ENCODE measurements at regions not wholly inside any gene's neighbourhood (a gene's known extent, or its start where the extent isn't known, plus 50 kb on each side); places are given as distances from the start of the nearest gene placed in this dataset.

GRCh38 chr2:22530131-22530530 lies 854.8 kb upstream of the KLHL29 start:
- Histone ChIP-seq H3K9me3 (ENCODE audit: control insufficient read depth, insufficient read depth, low read depth, low read length) (no peaks in the 10 kb centered on the region), H3K4me1 (ENCODE audit: control insufficient read depth, insufficient read depth, low read length) (no peaks in the 10 kb centered on the region), H3K4me3 (ENCODE audit: low read depth, low read length) (no peak overlapping the region), H3K9ac (ENCODE audit: low read length) (no peak overlapping the region), H3K27me3 (ENCODE audit: control insufficient read depth, insufficient read depth, low read length) (no peaks in the 10 kb centered on the region), H3K36me3 (ENCODE audit: control insufficient read depth, insufficient read depth, low read length) (no peaks in the 10 kb centered on the region), H3K27ac (ENCODE audit: low read depth, low read length) (no peak overlapping the region)

- Histone ChIP-seq H3K27ac (ENCODE audit: low read depth, low read length) (no peak overlapping the region), H3K9ac (ENCODE audit: low read length) (no peak overlapping the region), H3K27me3 (ENCODE audit: control insufficient read depth, insufficient read depth, low read length) (no peaks in the 10 kb centered on the region), H3K9me3 (ENCODE audit: control insufficient read depth, insufficient read depth, low read depth, low read length) (peaks cover 6% of the 10 kb centered on the region; the same call in 1 of the 2 replicates), H3K36me3 (ENCODE audit: control insufficient read depth, insufficient read depth, low read length) (no peaks in the 10 kb centered on the region), H3K4me3 (ENCODE audit: low read depth, low read length) (no peak overlapping the region), H3K4me1 (ENCODE audit: control insufficient read depth, insufficient read depth, low read length) (no peaks in the 10 kb centered on the region)
These were observed 848.8 kb upstream of the KLHL29 start for GRCh38 chr2:22536133-22536532.

GRCh38 chr2:22554453-22554852 lies 830.5 kb upstream of the KLHL29 start:
- H3K4me3 ChIP-seq (ENCODE audit: low read depth, low read length), result no peak overlapping the region
- no peak overlapping the region for H3K27ac ChIP-seq (ENCODE audit: low read depth, low read length)
- no peak overlapping the region for H3K9ac ChIP-seq (ENCODE audit: low read length)
- H3K9me3 ChIP-seq (ENCODE audit: control insufficient read depth, insufficient read depth, low read depth, low read length), result peaks cover 6% of the 10 kb centered on the region; the same call in 1 of the 2 replicates
- H3K4me1 ChIP-seq (ENCODE audit: control insufficient read depth, insufficient read depth, low read length), result no peaks in the 10 kb centered on the region
- H3K36me3 ChIP-seq (ENCODE audit: control insufficient read depth, insufficient read depth, low read length), result no peaks in the 10 kb centered on the region
- H3K27me3 ChIP-seq (ENCODE audit: control insufficient read depth, insufficient read depth, low read length), result no peaks in the 10 kb centered on the region

GRCh38 chr2:22557406-22557805 lies 827.6 kb upstream of the KLHL29 start:
- Histone ChIP-seq H3K4me3 (ENCODE audit: low read depth, low read length) (no peak overlapping the region), H3K9ac (ENCODE audit: low read length) (no peak overlapping the region), H3K27ac (ENCODE audit: low read depth, low read length) (no peak overlapping the region), H3K9me3 (ENCODE audit: control insufficient read depth, insufficient read depth, low read depth, low read length) (no peaks in the 10 kb centered on the region), H3K4me1 (ENCODE audit: control insufficient read depth, insufficient read depth, low read length) (no peaks in the 10 kb centered on the region), H3K27me3 (ENCODE audit: control insufficient read depth, insufficient read depth, low read length) (no peaks in the 10 kb centered on the region), H3K36me3 (ENCODE audit: control insufficient read depth, insufficient read depth, low read length) (no peaks in the 10 kb centered on the region)

GRCh38 chr2:22560021-22560420 lies 825.0 kb upstream of the KLHL29 start:
- Histone ChIP-seq H3K36me3 (ENCODE audit: control insufficient read depth, insufficient read depth, low read length) (no peaks in the 10 kb centered on the region), H3K9me3 (ENCODE audit: control insufficient read depth, insufficient read depth, low read depth, low read length) (no peaks in the 10 kb centered on the region)

GRCh38 chr2:22579341-22579740 lies 805.6 kb upstream of the KLHL29 start:
- peaks cover 27% of the 10 kb centered on the region for H3K9me3 ChIP-seq (ENCODE audit: control insufficient read depth, insufficient read depth, low read depth, low read length)
- H3K27me3 ChIP-seq (ENCODE audit: control insufficient read depth, insufficient read depth, low read length), result no peaks in the 10 kb centered on the region
- H3K4me1 ChIP-seq (ENCODE audit: control insufficient read depth, insufficient read depth, low read length), result no peaks in the 10 kb centered on the region
- H3K4me3 ChIP-seq (ENCODE audit: low read depth, low read length), result no peak overlapping the region
- H3K36me3 ChIP-seq (ENCODE audit: control insufficient read depth, insufficient read depth, low read length), result no peaks in the 10 kb centered on the region
- H3K27ac ChIP-seq (ENCODE audit: low read depth, low read length), result no peak overlapping the region
- no peak overlapping the region for H3K9ac ChIP-seq (ENCODE audit: low read length)

More at GRCh38 chr2:22560021-22560420, 825.0 kb upstream of the KLHL29 start:
- Histone ChIP-seq H3K27ac (ENCODE audit: low read depth, low read length) (no peak overlapping the region), H3K9ac (ENCODE audit: low read length) (no peak overlapping the region), H3K4me1 (ENCODE audit: control insufficient read depth, insufficient read depth, low read length) (no peaks in the 10 kb centered on the region), H3K4me3 (ENCODE audit: low read depth, low read length) (no peak overlapping the region), H3K27me3 (ENCODE audit: control insufficient read depth, insufficient read depth, low read length) (no peaks in the 10 kb centered on the region)

GRCh38 chr2:22582107-22582506 lies 802.9 kb upstream of the KLHL29 start:
- Histone ChIP-seq H3K4me1 (ENCODE audit: control insufficient read depth, insufficient read depth, low read length) (no peaks in the 10 kb centered on the region), H3K4me3 (ENCODE audit: low read depth, low read length) (no peak overlapping the region), H3K9me3 (ENCODE audit: control insufficient read depth, insufficient read depth, low read depth, low read length) (peaks cover 30% of the 10 kb centered on the region), H3K27ac (ENCODE audit: low read depth, low read length) (no peak overlapping the region), H3K9ac (ENCODE audit: low read length) (no peak overlapping the region), H3K36me3 (ENCODE audit: control insufficient read depth, insufficient read depth, low read length) (no peaks in the 10 kb centered on the region), H3K27me3 (ENCODE audit: control insufficient read depth, insufficient read depth, low read length) (no peaks in the 10 kb centered on the region)

GRCh38 chr2:22596306-22596705 lies 788.7 kb upstream of the KLHL29 start:
- Histone ChIP-seq H3K27ac (ENCODE audit: low read depth, low read length) (no peak overlapping the region), H3K9me3 (ENCODE audit: control insufficient read depth, insufficient read depth, low read depth, low read length) (no peaks in the 10 kb centered on the region), H3K4me1 (ENCODE audit: control insufficient read depth, insufficient read depth, low read length) (no peaks in the 10 kb centered on the region), H3K9ac (ENCODE audit: low read length) (no peak overlapping the region), H3K36me3 (ENCODE audit: control insufficient read depth, insufficient read depth, low read length) (no peaks in the 10 kb centered on the region), H3K4me3 (ENCODE audit: low read depth, low read length) (no peak overlapping the region), H3K27me3 (ENCODE audit: control insufficient read depth, insufficient read depth, low read length) (no peaks in the 10 kb centered on the region)

GRCh38 chr2:22600156-22600555 lies 784.8 kb upstream of the KLHL29 start:
- no peaks in the 10 kb centered on the region for H3K27me3 ChIP-seq (ENCODE audit: control insufficient read depth, insufficient read depth, low read length)
- H3K27ac ChIP-seq (ENCODE audit: low read depth, low read length), result no peak overlapping the region
- no peaks in the 10 kb centered on the region for H3K9me3 ChIP-seq (ENCODE audit: control insufficient read depth, insufficient read depth, low read depth, low read length)
- H3K36me3 ChIP-seq (ENCODE audit: control insufficient read depth, insufficient read depth, low read length), result no peaks in the 10 kb centered on the region
- no peaks in the 10 kb centered on the region for H3K4me1 ChIP-seq (ENCODE audit: control insufficient read depth, insufficient read depth, low read length)
- no peak overlapping the region for H3K4me3 ChIP-seq (ENCODE audit: low read depth, low read length)
- no peak overlapping the region for H3K9ac ChIP-seq (ENCODE audit: low read length)

- no peaks in the 10 kb centered on the region for H3K9me3 ChIP-seq (ENCODE audit: control insufficient read depth, insufficient read depth, low read depth, low read length)
- no peaks in the 10 kb centered on the region for H3K27me3 ChIP-seq (ENCODE audit: control insufficient read depth, insufficient read depth, low read length)
- no peaks in the 10 kb centered on the region for H3K36me3 ChIP-seq (ENCODE audit: control insufficient read depth, insufficient read depth, low read length)
- H3K4me1 ChIP-seq (ENCODE audit: control insufficient read depth, insufficient read depth, low read length), result no peaks in the 10 kb centered on the region
- no peak overlapping the region for H3K4me3 ChIP-seq (ENCODE audit: low read depth, low read length)
- no peak overlapping the region for H3K27ac ChIP-seq (ENCODE audit: low read depth, low read length)
- H3K9ac ChIP-seq (ENCODE audit: low read length), result no peak overlapping the region
These were observed 784.0 kb upstream of the KLHL29 start for GRCh38 chr2:22600999-22601398.

- Histone ChIP-seq H3K4me3 (ENCODE audit: low read depth, low read length) (no peak overlapping the region), H3K4me1 (ENCODE audit: control insufficient read depth, insufficient read depth, low read length) (no peaks in the 10 kb centered on the region), H3K36me3 (ENCODE audit: control insufficient read depth, insufficient read depth, low read length) (no peaks in the 10 kb centered on the region), H3K27me3 (ENCODE audit: control insufficient read depth, insufficient read depth, low read length) (no peaks in the 10 kb centered on the region), H3K9me3 (ENCODE audit: control insufficient read depth, insufficient read depth, low read depth, low read length) (no peaks in the 10 kb centered on the region), H3K9ac (ENCODE audit: low read length) (no peak overlapping the region), H3K27ac (ENCODE audit: low read depth, low read length) (no peak overlapping the region)
These were observed 780.8 kb upstream of the KLHL29 start for GRCh38 chr2:22604136-22604535.

- H3K4me1 ChIP-seq (ENCODE audit: control insufficient read depth, insufficient read depth, low read length), result no peaks in the 10 kb centered on the region
- H3K36me3 ChIP-seq (ENCODE audit: control insufficient read depth, insufficient read depth, low read length), result no peaks in the 10 kb centered on the region
- no peaks in the 10 kb centered on the region for H3K9me3 ChIP-seq (ENCODE audit: control insufficient read depth, insufficient read depth, low read depth, low read length)
- H3K27ac ChIP-seq (ENCODE audit: low read depth, low read length), result no peak overlapping the region
- no peaks in the 10 kb centered on the region for H3K27me3 ChIP-seq (ENCODE audit: control insufficient read depth, insufficient read depth, low read length)
- no peak overlapping the region for H3K4me3 ChIP-seq (ENCODE audit: low read depth, low read length)
- H3K9ac ChIP-seq (ENCODE audit: low read length), result no peak overlapping the region
These were observed 768.9 kb upstream of the KLHL29 start for GRCh38 chr2:22616031-22616430.

All from HUES6 (cell line).